GM18508 (cell line): ENCODE measurements at regions not wholly inside any gene's neighbourhood (a gene's known extent, or its start where the extent isn't known, plus 50 kb on each side); places are given as distances from the start of the nearest gene placed in this dataset.
"Not testable (repeated sequence)": the region's sequence is repeated elsewhere in the genome, so short reads cannot be mapped to it uniquely, and the experiment has no call there.

Source experiments
- ATAC-seq: cut with Tn5 transposase; IDR thresholded peaks from one replicate; pipeline ENCODE4 v1.9.1; 2021; ENCODE audit warnings: moderate number of reproducible peaks; ENCODE audit not compliant: insufficient read depth, unreplicated experiment

DNA sequence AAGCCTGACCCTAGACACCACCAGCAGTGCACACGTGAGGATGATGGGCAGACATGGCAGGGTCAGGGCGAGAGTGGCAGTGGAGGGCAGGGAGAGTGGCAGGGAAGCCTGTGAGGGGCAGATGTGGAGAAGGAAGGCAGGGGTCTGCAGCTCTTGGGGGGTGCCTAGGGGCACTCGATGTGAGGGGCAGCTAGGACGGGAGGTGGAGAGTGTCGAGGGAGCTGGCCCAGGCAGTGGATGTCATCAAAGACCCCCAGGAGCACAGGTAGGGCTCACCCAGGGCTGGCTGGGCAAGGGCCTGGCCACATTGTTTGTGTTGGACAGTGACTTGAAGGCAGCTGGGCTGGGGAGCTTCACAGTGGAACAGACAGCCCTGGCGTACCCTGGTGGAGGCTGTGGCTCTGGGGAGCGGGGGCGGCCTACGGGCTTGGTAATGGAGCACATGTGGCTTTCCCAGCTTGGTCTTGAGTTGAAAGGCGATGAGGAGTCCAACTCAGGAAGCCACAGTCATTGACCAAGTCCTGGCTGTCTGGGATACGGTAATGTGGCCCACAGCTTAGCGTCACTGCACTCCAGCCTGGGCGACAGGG, 87.1 kb downstream of the RTP5 start:
- no peak for ATAC-seq

DNA sequence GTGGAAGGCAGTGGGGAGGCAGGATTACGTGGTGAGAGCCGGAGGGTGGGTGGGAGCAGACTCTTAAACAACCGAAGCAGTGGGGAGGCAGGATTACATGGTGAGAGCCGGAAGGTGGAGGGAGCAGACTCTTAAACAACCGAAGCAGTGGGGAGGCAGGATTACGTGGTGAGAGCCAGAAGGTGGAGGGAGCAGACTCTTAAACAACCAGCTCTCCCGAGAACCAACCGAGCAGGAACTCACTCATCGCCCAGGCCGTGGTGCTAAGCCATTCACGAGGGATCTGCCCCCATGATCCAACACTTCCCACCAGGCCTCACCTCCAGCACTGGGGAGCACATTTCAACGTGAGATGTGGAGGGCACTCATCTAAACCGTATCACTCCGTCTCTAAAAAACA, 87.7 kb downstream of the RTP5 start:
- no peak for ATAC-seq

DNA sequence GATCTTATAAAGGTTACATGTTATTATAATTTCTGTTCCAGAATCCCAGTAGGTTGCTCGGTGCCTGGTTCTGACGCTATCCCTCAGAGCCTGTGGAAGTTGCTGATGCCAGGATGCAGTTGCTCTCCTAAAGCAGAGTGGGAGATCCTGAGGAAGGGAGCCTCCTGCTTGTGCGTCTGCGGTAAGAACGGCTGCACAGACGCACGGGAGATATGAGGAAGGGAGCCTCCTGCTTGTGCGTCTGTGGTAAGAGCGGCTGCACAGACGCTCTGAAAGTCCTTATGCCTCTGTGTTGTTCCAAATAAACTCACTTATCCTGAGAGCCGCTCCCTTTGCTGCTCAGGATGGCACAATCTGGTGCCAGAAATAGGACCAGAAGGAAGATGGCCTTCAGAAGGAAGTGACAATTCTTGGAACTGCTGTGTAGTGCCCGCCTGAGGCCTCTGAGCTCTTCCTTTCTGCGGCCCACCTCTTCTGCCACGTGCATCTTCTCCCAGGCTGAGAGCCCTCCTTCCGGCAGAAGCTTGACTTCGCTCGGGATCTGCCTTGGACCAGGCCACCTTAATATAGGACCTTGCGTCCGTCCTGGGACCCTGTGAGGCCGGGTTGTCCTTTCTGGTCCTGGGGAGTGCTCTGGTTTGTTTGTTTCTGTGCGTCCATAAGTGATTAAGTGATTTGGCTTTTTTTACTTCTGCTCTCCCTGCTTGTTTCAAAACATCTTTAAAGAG, 89.5 kb downstream of the RTP5 start:
- ATAC-seq = no peak

DNA sequence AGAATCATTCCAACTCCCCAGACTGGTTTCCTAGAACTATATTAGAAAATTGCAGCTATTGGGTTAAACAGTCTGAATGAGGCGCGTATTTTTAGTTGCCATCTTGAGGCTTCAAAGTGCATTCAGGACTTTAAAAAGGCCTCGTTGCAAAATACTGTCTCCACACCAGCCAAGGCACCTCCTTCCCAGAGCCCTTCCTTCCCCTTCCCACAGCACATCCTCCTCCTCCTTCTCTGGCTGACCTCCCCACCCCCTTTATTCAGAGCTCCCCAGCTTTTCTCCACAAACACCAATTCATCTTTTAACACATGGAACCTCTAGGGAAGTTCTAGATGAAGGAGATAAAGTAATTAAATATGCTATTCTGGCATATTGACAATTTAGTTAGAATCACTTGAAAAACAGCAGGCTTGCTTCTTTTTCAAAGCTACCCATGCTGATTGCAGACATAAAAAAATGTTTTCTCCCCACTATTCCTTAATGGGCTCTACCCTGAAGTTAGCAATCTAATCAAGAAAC, 90.3 kb downstream of the RTP5 start:
- ATAC-seq = no peak

DNA sequence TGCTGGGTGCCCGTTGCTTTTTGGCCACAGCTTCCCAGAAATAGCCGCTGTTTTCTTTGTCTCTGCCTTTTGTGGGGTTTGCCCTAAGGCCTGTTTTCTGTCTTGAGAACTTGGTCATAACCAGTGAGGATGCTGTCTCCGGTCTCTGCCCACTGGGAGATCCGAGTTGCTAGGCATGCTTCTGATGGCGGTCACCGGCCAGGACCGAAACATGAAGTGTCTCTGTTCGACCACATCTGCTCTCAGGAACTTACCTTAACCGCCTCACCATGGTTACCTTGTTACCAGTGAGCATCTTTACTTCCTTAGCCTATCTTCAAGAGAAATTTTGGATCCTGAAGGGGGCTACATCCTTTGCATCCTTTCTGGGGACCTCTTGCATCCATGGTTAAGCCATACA, 91.9 kb downstream of the RTP5 start:
- no peak for ATAC-seq

DNA sequence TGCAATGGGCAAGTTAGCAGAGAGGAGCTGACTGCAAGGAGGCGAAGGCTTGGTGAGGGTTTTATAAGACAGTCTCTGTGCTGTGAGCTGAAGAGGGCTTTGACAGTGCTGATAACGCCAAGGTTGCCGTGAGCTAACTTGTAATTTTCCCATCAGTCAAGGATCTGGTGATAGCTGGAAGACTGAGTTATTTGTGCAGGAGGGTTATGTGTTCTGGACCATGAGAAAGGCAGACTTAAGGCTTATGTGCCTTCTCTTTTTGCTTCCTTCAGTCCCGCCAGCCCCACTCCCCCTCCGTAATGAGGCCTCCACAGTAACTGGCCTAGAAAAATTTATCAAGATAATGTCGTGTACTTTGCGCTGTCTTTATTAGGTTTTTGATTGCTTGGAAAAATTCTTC, 94.6 kb downstream of the RTP5 start:
- ATAC-seq = no peak

DNA sequence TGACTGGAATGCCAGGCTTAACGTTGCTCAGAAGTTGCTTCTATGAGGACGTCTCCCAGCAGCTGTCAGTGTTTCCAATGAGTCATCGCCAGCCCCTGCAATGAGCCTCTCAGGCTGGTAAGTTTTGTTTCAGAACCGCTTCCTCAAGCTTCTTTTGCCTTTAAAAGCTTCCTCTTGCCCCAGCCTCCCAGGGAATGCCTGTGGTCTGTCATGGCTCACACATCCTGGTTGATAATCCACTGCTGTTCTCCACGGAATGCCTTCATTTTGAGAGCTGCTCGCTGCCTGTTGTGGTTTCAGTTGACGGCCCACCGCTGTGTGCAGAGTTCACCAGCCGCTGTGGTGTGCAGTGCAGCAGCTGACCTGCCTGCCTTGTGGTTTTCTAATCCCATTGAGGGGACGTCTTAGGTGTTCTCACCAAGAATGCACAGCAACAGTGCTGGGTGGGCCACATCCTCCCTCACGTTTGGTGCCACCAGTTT, 96.4 kb downstream of the RTP5 start:
- peak; percentile 45 for ATAC-seq

DNA sequence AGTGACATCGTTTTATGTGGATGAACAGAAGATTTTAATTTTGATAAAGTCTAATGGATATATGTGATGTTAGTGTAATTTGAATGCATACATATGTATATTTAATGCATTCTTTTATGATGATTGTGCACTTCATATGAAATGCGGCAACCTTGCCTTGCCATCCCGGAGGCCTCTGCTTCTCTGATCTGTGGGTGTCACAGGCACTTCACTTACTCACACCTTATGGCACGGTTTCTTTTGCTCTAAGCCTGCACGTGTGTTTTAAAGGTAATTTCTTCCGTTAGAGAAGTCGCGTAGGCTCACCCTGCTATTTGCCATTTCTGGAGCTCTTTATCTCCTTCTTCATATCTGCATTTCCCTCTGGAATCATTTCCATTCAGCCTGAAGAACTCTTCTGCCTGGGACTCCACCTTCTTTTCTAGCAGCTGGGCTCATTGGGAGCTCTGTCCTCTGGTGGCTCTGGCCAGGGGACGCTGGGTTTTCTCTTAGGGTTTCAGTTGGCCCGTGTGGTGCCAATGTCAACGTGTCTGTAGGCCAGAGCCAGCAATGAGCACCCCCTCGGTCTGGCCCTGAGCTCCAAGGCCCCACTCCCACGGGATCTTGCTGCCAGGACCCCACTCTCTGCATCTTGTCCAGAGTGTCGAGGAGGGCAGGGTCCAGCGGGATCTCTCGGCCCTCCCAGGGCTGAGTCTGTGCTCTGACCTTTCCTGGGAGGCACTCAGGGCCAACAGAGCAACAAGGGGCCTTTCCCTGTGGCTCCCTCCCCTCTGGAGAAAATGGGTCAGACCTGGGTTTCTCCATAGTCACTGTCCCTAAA, 97.3 kb downstream of the RTP5 start:
- ATAC-seq = no peak

DNA sequence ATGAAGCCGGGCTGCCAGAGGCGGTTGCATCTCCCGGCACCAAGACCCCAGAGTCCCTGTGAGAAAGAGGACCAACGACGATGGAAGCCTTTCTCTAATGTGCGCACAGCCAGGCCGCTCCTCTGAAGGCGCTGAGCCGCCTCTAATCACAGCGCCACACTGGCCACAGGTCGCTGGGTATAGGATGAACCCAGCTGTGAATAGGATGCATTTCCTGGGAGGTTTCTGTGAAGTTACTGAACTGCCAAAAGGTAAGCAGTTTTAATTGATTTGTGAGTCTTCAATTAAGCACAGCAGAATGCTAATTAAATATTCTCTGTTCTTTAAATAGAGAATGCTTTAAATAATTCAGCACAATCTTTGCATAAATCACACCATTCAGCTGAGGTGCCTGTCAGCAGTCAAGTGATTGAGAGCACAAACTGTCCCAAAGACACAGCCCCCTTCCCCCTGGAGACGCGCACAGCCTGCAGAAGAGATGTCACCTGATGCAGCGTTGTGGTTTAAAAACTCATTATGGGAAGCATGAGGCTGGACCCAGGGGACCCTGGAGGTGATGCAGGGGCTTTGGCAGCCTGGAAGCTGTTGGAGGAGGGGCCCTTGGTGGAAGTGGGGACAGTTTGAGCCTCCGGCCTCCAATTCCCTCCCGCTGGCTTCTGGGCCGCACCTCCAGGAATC, 98.1 kb downstream of the RTP5 start:
- no peak for ATAC-seq

DNA sequence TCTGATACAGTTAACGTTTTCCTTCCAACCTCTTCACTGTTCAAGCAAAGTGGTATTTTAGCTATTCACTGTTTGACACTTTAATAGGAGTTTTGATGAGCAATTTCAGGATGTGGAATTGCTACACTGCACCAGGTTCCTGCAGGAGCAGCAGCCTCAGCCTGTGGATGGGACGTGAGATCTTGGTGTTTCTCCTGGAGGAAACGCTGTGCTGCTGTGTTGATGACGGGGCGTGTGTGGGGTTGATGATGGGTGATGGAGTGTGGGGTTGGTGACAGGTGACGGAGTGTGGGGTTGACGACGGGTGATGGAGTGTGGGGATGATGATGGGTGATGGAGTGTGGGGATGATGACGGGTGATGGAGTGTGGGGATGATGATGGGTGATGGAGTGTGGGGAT, 98.9 kb downstream of the RTP5 start:
- no peak for ATAC-seq

DNA sequence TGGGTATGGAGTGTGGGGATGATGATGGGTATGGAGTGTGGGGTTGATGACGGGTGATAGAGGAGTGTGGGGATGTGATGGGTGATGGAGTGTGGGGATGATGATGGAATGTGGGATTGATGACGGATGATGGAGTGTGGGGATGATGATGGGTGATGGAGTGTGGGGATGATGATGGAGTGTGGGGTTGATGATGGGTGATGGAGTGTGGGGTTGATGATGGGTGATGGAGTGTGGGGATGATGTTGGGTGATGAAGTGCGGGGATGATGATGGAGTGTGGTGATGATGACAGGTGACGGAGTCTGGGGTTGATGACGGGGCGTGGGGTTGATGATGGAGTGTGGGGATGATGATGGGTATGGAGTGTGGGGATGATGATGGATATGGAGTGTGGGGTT, 99.7 kb downstream of the RTP5 start:
- not testable (repeated sequence) for ATAC-seq

DNA sequence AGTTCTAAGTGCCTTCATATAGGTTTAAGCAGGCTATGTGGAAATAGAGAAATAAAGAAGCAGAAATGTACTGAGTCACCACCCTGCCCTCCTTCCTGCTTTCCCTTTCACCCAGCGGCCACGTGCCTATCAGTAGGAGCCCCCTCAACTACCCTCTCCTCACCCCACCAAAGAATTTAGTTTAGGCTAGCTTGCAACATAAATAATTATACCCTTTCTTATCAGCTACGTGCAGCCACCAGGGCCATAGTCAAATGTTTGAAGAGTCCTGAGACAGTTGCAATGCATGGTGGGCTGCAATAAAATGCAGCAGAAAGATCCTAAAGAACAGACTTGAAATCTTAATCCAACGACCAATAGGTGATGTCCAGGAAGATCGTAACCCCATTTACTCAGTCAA, 101.2 kb downstream of the RTP5 start:
- ATAC-seq = no peak

DNA sequence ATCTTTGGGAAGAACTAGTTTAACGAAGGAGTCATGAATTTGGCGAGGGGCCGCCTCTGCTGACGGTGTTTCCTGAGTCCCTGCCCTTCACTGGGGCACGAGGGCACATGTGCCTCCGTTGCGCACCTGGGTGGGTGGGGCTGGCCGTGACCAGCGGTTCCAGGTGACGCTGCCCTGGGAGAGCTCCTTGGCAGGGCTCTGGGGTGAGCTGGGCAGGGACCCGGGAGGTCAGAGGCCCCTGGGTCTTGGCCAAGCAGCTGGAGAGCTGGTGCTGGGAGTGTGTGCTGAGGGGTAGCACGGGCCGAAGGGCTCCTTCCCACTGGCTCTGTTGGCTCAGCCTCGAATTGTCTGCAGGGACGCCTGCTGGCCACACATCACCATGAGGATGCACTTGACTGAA, 104.6 kb downstream of the RTP5 start:
- no peak for ATAC-seq

DNA sequence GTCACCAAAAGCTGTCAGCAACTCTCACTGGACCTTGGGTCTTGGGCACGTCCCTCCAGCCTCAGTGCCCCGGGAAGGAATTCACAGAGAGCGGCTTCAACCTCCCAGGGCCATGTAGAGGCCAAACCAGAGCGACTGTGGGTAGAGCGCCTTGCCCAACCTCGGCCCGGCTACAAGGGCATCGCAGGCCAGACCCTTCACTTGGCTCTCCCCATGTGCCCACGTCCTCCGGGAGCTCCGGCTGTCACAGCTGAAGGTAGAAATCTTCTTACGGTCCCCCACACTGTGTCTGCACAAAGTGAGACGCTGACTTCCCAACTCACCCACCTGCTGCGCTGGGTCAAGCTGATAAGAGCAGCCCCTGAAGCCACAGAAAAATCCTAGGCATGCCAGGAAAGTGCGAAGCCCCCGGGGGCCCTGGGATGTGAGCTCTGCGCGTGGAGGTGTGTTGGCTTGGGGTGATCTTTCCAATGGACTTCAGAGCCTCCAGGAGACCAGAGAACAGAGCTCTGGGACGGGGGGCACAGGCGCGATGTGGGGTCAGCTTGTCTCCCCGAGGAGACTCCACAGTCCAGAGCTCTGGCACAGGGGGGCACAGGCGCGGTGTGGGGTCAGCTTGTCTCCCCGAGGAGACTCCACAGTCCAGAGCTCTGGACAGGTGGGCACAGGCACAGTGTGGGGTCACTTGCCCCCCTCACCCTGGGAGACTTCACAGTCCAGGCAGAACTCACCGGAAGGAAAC, 105.5 kb downstream of the RTP5 start:
- ATAC-seq = no peak

DNA sequence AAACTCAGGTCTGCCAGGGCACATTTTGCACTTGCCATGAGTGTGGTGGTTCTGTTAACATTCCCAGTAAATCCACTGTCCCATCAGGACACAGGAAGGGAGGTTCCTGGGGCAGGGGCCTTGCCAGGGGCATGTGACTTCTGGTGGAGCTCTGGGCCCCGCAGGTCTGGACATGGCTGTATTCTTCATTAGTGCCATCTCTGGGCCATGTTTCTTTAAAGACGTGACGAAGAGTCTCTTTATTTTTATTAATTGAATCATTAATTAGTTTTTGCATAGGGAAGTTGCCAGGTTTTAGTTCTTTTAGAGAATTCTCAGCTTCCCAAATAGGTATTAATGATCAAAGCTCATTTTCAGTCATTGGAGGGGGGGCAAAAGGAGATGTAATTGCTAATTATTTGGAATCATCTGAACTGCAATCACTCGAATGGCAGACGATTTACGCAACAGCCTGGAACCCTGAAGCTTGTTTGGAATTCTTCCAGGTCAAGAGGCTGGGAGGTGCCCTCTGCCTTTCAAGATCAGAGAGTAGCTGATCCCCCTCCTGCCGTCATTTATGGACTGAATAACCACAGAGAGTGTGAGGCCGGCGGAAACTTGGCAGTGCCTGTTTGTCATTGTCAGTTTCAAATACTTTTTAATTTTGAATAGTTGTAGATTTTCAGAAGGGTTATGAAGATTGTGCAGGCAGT, 106.2 kb downstream of the RTP5 start:
- no peak for ATAC-seq

DNA sequence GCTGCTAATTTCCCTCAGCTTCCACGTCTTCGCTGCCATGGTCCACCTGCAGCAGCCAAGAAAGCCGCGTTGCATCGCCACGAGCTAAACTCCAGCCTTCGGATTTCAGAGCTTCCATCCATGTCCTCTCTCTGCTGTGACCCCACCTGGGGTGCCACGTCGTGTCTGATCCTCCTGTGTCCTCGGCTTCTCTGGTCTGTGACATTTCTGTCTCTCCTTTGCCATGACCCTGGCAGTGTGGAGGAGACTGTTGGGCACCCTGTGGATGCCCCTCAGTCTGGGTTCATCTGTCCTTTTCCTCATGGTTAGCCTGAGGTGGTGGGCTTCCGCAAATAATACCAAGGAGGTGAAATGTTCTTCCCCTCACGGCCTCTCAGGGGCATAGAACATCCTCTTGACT, 106.8 kb downstream of the RTP5 start:
- no peak for ATAC-seq

DNA sequence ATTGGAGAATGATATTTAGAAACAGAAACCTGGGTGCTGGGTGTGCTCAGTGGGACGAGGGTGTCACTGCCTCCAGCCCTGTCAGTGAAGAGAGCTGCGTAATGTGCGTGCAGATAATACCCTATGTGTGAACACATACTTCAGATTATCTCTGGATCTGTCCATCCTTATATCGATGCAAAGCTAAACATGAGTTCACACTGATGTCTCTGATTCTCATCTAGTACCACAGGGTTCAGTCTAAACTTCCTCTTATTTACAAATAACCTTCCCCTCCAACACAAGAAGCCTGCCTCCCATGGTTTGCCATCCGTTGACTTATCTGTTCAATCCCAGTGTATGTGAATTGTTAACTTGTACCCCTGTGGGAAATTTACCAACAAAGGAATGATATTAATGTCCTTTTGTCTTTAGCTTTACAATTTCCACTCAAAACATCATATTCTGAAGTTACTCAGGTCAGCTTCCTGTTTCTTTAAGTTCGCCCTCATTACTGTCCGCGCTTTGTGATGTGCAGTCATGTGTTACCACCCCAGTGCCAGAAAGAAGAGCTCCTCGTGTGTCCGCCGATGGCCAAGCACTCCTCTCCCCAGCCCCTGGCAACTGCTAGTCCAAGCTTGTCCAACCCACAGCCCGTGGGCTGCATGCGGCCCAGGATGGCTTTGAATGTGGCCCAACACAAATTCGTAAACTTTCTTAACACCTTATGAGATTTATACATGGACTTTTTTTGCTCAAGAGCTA, 108.2 kb downstream of the RTP5 start:
- no peak for ATAC-seq

DNA sequence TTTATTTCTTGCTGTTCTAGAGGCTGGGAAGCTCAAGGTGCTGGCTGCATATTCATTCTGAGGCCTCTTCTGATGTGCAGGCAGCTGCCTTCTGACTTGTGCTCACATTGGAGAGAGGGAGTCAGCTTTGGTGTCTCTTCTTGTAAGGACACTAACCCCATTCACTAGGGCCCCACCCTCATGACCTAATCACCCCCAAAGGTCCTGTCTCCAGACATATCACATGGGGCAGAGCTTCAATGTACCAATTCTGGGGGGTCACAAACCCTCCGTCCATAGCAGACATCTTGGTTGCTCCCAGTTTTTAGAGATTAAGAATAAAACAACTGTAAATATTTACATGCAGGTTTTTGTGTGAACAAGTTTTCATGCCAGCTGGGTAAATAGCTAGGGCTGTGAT, 109.1 kb downstream of the RTP5 start:
- ATAC-seq = no peak

DNA sequence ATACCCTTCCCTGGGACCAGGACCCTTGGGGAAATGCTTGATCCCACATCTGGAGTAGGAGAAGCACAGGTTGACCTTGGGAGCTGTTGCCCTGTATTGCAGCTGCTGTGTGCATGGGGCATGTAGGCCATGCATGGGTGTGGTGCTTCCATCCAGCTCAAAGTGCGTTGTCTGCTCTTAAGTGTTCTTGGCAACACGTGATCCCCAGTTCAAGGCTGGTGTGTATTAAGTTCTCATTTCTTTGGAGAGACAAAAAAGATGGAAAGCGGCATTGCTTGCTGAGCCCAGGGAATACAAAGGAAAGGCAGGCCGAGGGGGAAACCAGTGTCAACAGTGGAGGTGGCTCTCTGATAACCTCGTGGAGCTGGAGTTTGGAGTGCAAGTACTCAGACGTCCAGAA, 110.7 kb downstream of the RTP5 start:
- ATAC-seq = no peak
